Hematopoietic multipotent progenitor cell treated with erythropoietin and hydrocortisone succinate and interleukin-3 and kit ligand, for 6 days (in vitro differentiated cells): ENCODE measurements at regions not wholly inside any gene's neighbourhood (a gene's known extent, or its start where the extent isn't known, plus 50 kb on each side); places are given as distances from the start of the nearest gene placed in this dataset.

Source experiments
- DNase-seq: peaks from one replicate; pipeline ENCODE4 v3.0.0-alpha.2; 2015

- DNase-seq, result no peak
These were observed 166.6 kb downstream of the TLE3 start for GRCh38 chr15:69931156-69931555.

GRCh38 chr15:69934607-69935006 is 163.1 kb downstream of the TLE3 start:
- no peak for DNase-seq

GRCh38 chr15:69939513-69940440 is 157.9 kb downstream of the TLE3 start:
- no peak for DNase-seq

GRCh38 chr15:69940441-69941300 is 157.0 kb downstream of the TLE3 start:
- no peak for DNase-seq

- DNase-seq, result no peak
These were observed 156.5 kb downstream of the TLE3 start for GRCh38 chr15:69941301-69941605.

- no peak for DNase-seq
These were observed 155.8 kb downstream of the TLE3 start for GRCh38 chr15:69941706-69942495.

- no peak for DNase-seq
These were observed 154.1 kb downstream of the TLE3 start for GRCh38 chr15:69943637-69944036.

- DNase-seq, result no peak
These were observed 152.0 kb downstream of the TLE3 start for GRCh38 chr15:69945729-69946128.

GRCh38 chr15:69946870-69947269 is 150.8 kb downstream of the TLE3 start:
- no peak for DNase-seq

- no peak for DNase-seq
These were observed 150.3 kb downstream of the TLE3 start for GRCh38 chr15:69947394-69947793.

GRCh38 chr15:69949485-69949884 is 148.2 kb downstream of the TLE3 start:
- no peak for DNase-seq

GRCh38 chr15:69951256-69951897 is 146.3 kb downstream of the TLE3 start:
- no peak for DNase-seq

GRCh38 chr15:69951898-69952555 is 145.7 kb downstream of the TLE3 start:
- no peak for DNase-seq

GRCh38 chr15:69953051-69953450 is 144.7 kb downstream of the TLE3 start:
- no peak for DNase-seq

- DNase-seq, result no peak
These were observed 143.9 kb downstream of the TLE3 start for GRCh38 chr15:69953816-69954215.

GRCh38 chr15:69954666-69955065 is 143.1 kb downstream of the TLE3 start:
- no peak for DNase-seq

- DNase-seq, result no peak
These were observed 142.3 kb downstream of the TLE3 start for GRCh38 chr15:69955240-69955894.

- DNase-seq, result no peak
These were observed 141.3 kb downstream of the TLE3 start for GRCh38 chr15:69956417-69956816.

- peak; percentile 7 for DNase-seq
These were observed 140.5 kb downstream of the TLE3 start for GRCh38 chr15:69957175-69957574.

GRCh38 chr15:69958496-69959084 is 139.1 kb downstream of the TLE3 start:
- no peak for DNase-seq

- DNase-seq, result no peak
These were observed 135.2 kb downstream of the TLE3 start for GRCh38 chr15:69962561-69962960.
